Calu3 (cell line): ENCODE measurements at regions not wholly inside any gene's neighbourhood (a gene's known extent, or its start where the extent isn't known, plus 50 kb on each side); places are given as distances from the start of the nearest gene placed in this dataset.
A peak's percentile ranks its signal among the peaks of the same experiment; 100 is the strongest.

Experiments used
- BruUV-seq: library from RNA; stranded (reverse); fragments of 400-500 nt; replicated peaks from 2 replicates; lab custom pipeline; 2021; lab: Mats Ljungman, UMichigan
- CTCF ChIA-PET: fragments of 300-600 bp; sonication (Branson Sonifier 250); formaldehyde crosslinking; loops from one replicate; lab custom pipeline; 2022; ENCODE audit warnings: antibody characterized with exemption; lab: Charles Lee
- DNase-seq: peaks from one replicate; pipeline ENCODE4 v3.0.0; 2022
- H3K27ac Mint-ChIP-seq: one replicate; pipeline ENCODE4 v1.8.0; 2022; ENCODE audit warnings: mixed read lengths; ENCODE audit not compliant: unreplicated experiment
- H3K27me3 Mint-ChIP-seq: one replicate; pipeline ENCODE4 v1.8.0; 2022; ENCODE audit warnings: mixed read lengths; ENCODE audit not compliant: unreplicated experiment
- H3K36me3 Mint-ChIP-seq: one replicate; pipeline ENCODE4 v1.8.0; 2022; ENCODE audit warnings: mild to moderate bottlenecking, moderate library complexity, mixed read lengths; ENCODE audit not compliant: insufficient read depth, unreplicated experiment
- H3K4me1 Mint-ChIP-seq: one replicate; pipeline ENCODE4 v1.8.0; 2022; ENCODE audit warnings: mild to moderate bottlenecking, low read depth, mixed read lengths; ENCODE audit not compliant: unreplicated experiment
- H3K4me3 Mint-ChIP-seq: one replicate; pipeline ENCODE4 v1.8.0; 2022; ENCODE audit warnings: mild to moderate bottlenecking, low read depth, moderate library complexity, mixed read lengths; ENCODE audit not compliant: unreplicated experiment
- H3K9me3 Mint-ChIP-seq: one replicate; pipeline ENCODE4 v1.8.0; 2022; ENCODE audit warnings: low read depth, mixed read lengths; ENCODE audit not compliant: unreplicated experiment
- intact Hi-C: fragments of 100-400 bp; cut with micrococcal nuclease; formaldehyde crosslinking; loops from one replicate; pipeline ENCODE4 v1.10.0; 2022; ENCODE audit not compliant: unreplicated experiment
- TF ChIP-seq, protein P1 (sequence below): fragments of 200-600 bp; IDR thresholded peaks from one replicate; pipeline ENCODE4 v1.8.0; 2022; ENCODE audit warnings: antibody characterized with exemption; ENCODE audit not compliant: unreplicated experiment

DNA sequence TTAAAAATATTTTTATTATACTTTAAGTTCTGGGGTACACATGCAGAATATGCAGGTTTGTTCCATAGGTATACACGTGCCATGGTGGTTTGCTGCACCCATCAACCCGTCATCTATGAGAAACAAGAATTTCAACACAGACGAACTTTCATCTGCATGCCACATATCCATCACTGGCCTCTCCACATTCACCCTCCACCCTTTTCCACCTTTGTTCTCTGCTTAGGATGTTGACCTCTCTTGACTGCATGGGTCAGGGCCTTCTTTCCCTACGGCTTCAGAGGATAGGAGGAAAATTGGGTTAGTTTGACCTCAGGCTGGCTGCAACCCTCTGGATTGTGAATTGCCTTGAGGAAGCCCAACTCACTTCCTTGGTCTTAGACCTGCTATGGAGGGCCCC is 260.9 kb downstream of the MREG start:
- Mint-ChIP-seq H3K27me3 (no peaks in the 10 kb centered on the region), H3K4me1 (peaks cover 13% of the 10 kb centered on the region), H3K9me3 (no peaks in the 10 kb centered on the region), H3K27ac (no peak overlapping the region), H3K4me3 (no peak overlapping the region), H3K36me3 (no peaks in the 10 kb centered on the region)
- intact Hi-C loops, result no loop called here
- no TSS peak for BruUV-seq
- CTCF ChIA-PET, result no interaction called here
- DNase-seq, result no peak
- TF ChIP-seq, protein P1, sequence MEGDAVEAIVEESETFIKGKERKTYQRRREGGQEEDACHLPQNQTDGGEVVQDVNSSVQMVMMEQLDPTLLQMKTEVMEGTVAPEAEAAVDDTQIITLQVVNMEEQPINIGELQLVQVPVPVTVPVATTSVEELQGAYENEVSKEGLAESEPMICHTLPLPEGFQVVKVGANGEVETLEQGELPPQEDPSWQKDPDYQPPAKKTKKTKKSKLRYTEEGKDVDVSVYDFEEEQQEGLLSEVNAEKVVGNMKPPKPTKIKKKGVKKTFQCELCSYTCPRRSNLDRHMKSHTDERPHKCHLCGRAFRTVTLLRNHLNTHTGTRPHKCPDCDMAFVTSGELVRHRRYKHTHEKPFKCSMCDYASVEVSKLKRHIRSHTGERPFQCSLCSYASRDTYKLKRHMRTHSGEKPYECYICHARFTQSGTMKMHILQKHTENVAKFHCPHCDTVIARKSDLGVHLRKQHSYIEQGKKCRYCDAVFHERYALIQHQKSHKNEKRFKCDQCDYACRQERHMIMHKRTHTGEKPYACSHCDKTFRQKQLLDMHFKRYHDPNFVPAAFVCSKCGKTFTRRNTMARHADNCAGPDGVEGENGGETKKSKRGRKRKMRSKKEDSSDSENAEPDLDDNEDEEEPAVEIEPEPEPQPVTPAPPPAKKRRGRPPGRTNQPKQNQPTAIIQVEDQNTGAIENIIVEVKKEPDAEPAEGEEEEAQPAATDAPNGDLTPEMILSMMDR, result no peak

DNA sequence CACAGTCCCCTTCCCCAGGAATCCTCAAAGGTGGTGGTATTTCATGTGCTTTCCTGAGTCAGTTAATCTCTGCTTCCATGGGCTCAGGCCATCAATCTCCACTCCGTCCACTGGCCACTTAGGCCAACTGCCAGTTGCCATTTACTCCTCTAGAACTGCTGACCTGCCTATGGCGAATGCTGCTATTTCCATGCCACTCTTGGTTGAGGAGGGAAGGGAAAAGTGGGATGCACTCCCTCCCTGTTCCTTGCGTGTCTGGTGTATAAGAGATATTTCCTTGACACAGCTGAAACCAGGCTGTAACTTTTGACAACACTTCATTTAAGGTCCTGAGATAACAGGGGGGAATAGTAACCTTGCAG is 261.5 kb downstream of the MREG start:
- TF ChIP-seq, protein P1, result no peak
- intact Hi-C loops, result no loop called here
- BruUV-seq, result no TSS peak
- Mint-ChIP-seq H3K27ac (no peak overlapping the region), H3K9me3 (no peaks in the 10 kb centered on the region), H3K4me1 (peaks cover 13% of the 10 kb centered on the region), H3K27me3 (no peaks in the 10 kb centered on the region), H3K4me3 (no peak overlapping the region), H3K36me3 (no peaks in the 10 kb centered on the region)
- CTCF ChIA-PET, result interaction anchor here (1.8 kb wide), 1 partner anchor 77 kb away, joined by 6 read pairs; no protein-coding TSS in a partner anchor
- DNase-seq, result no peak

DNA sequence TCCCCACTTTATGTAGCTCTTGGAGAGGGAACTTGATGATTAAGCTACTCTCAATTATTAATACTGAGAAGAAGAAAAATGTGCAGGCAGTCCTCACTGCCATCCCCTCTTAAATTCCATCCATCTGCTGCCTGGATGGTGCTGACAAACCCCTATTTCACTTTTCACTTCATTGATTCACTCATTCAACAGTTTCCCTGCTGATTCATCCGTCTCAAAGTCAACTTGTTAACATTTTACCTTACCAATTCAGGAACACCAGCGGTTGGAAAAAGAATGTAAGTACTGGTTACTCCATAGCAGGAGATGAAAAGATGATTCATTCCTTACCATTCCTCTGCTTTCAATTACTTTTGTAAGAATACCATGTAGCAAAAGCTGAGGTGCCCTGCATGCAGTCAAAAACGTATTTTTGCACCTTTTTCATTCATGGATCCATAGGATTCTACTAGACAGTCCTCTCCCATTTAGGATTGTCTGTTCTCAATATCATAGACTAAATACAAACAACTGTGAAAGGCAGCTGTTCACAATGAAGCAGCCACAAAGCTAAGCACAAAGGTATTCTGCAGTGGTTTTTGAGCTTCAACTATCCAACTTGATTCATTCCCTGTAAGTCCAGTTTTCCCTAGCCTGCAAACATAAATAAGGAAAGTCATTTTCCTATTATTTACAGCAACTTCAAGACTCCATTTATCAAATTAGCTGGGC is 262.0 kb downstream of the MREG start:
- Mint-ChIP-seq H3K9me3 (no peaks in the 10 kb centered on the region), H3K36me3 (no peaks in the 10 kb centered on the region), H3K4me3 (no peak overlapping the region), H3K27me3 (no peaks in the 10 kb centered on the region), H3K27ac (peak overlapping the region; percentile 50), H3K4me1 (peaks cover 13% of the 10 kb centered on the region)
- no TSS peak for BruUV-seq
- intact Hi-C loops, result no loop called here
- DNase-seq, result no peak
- CTCF ChIA-PET, result interaction anchor here (1.8 kb wide), 1 partner anchor 77 kb away, joined by 6 read pairs; no protein-coding TSS in a partner anchor
- TF ChIP-seq, protein P1, result no peak

DNA sequence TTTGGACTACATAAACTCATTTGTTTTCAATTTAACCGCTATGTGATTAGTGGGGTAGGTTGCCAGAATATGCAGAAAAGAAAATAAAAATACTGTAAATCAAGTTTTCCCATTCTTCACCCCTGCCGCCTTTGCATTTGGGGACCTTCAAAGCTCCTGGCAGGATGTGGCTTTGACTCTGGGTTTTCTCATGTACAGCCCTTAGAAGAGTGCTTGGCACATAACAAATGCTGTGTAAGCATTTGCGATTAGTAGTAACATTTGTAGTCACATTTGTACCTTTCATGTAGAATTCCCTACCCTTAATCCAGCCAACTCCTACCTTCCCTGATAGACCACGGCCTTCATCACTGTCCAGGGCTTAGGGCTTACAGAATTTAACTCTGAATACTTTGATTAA is 262.6 kb downstream of the MREG start:
- Mint-ChIP-seq H3K4me1 (peaks cover 13% of the 10 kb centered on the region), H3K27ac (peak overlapping the region; percentile 50), H3K9me3 (no peaks in the 10 kb centered on the region), H3K36me3 (no peaks in the 10 kb centered on the region), H3K27me3 (no peaks in the 10 kb centered on the region), H3K4me3 (no peak overlapping the region)
- DNase-seq, result no peak
- intact Hi-C loops, result no loop called here
- CTCF ChIA-PET, result interaction anchor here (1.8 kb wide), 1 partner anchor 78 kb away, joined by 6 read pairs; no protein-coding TSS in a partner anchor
- TF ChIP-seq, protein P1, result no peak
- BruUV-seq, result no TSS peak
